ENCODE measurements at regions not wholly inside any gene's neighbourhood (a gene's known extent, or its start where the extent isn't known, plus 50 kb on each side); places are given as distances from the start of the nearest gene placed in this dataset.

DNA sequence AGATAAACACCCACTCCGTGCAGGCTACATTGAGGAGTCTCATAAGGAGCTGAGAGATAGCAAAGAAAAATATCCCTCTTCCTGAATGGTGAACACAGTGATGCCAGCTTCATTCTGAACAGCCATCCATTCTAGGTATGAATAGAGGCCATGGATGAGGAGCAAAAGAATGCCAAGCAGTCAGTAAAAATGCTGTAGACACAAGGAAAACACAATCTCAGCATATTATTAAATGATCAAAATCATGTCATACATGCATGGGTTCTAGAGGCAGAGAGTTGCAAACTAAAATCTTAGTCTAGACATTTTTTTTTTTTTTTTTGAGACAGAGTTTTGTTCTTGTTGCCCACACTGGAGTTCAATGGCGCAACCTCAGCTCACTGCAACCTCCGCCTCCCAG is 313.0 kb downstream of the SOX9 start:
- TF ChIP-seq, protein P1, sequence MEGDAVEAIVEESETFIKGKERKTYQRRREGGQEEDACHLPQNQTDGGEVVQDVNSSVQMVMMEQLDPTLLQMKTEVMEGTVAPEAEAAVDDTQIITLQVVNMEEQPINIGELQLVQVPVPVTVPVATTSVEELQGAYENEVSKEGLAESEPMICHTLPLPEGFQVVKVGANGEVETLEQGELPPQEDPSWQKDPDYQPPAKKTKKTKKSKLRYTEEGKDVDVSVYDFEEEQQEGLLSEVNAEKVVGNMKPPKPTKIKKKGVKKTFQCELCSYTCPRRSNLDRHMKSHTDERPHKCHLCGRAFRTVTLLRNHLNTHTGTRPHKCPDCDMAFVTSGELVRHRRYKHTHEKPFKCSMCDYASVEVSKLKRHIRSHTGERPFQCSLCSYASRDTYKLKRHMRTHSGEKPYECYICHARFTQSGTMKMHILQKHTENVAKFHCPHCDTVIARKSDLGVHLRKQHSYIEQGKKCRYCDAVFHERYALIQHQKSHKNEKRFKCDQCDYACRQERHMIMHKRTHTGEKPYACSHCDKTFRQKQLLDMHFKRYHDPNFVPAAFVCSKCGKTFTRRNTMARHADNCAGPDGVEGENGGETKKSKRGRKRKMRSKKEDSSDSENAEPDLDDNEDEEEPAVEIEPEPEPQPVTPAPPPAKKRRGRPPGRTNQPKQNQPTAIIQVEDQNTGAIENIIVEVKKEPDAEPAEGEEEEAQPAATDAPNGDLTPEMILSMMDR (conservative IDR thresholded peaks at IDR 0.05; ENCODE audit: low read length) = no peak
- TF ChIP-seq EZH2phosphoT487 (IDR thresholded peaks at IDR 0.05; ENCODE audit: borderline replicate concordance) = no peak

All from Loucy (cell line).